BJ (cell line): ENCODE measurements at regions not wholly inside any gene's neighbourhood (a gene's known extent, or its start where the extent isn't known, plus 50 kb on each side); places are given as distances from the start of the nearest gene placed in this dataset.
A peak's percentile ranks its signal among the peaks of the same experiment; 100 is the strongest.
"Not testable (repeated sequence)": the region's sequence is repeated elsewhere in the genome, so short reads cannot be mapped to it uniquely, and the experiment has no call there.

ENCODE experiments used
- CTCF ChIA-PET: fragments of 350-600 bp; formaldehyde crosslinking; extraction: SDS; loops from one replicate; lab custom pipeline; 2021; ENCODE audit warnings: antibody characterized with exemption, inconsistent platforms; lab: Yijun Ruan, JAX
- POLR2A ChIA-PET: fragments of 300-600 bp; sonication (Branson Sonifier 250); formaldehyde crosslinking; extraction: SDS; loops from one replicate; lab custom pipeline; 2021; ENCODE audit warnings: antibody characterized with exemption; lab: Charles Lee
- DNase-seq: peaks from one replicate; pipeline ENCODE4 v3.0.0-alpha.2; 2011; ENCODE audit warnings: low read depth
- H3K27me3 ChIP-seq: 2 replicates; pipeline ENCODE4 v1.6.0; 2011; ENCODE audit warnings: low read length; ENCODE audit not compliant: control insufficient read depth, insufficient read depth
- H3K36me3 ChIP-seq: 2 replicates; pipeline ENCODE4 v1.5.1; 2011; ENCODE audit warnings: low read length; ENCODE audit not compliant: control insufficient read depth, insufficient read depth
- H3K4me3 ChIP-seq: 2 replicates; pipeline ENCODE4 v1.5.1; 2011; ENCODE audit warnings: low read depth, mild to moderate bottlenecking, control low read depth, low read length
- CTCF ChIP-seq: IDR thresholded peaks from 2 replicates; pipeline ENCODE4 v1.5.1; 2011; ENCODE audit warnings: low read depth, mild to moderate bottlenecking, control low read depth, inconsistent platforms, low read length, moderate library complexity; ENCODE audit not compliant: insufficient read depth

GRCh38 chr2:88930659-88931058 lies 239.2 kb downstream of the RPIA start:
- ChIA-PET CTCF (no interaction called here), POLR2A (no interaction called here)
- Histone ChIP-seq H3K4me3 (no peak overlapping the region), H3K36me3 (no peaks in the 10 kb centered on the region), H3K27me3 (no peaks in the 10 kb centered on the region)
- TF ChIP-seq CTCF, result no peak
- no peak for DNase-seq

- no peaks in the 10 kb centered on the region for H3K36me3 ChIP-seq
- ChIA-PET CTCF (interaction anchor here (0.9 to 1.7 kb wide), 2 partner anchors 14 to 52 kb away, joined by 3 to 5 read pairs; no protein-coding TSS in a partner anchor), POLR2A (no interaction called here)
- no peak overlapping the region for H3K4me3 ChIP-seq
- TF ChIP-seq CTCF, result no peak
- DNase-seq, result no peak
- no peaks in the 10 kb centered on the region for H3K27me3 ChIP-seq
Measured at GRCh38 chr2:88932686-88933085, 241.2 kb downstream of the RPIA start.

- ChIA-PET POLR2A (no interaction called here), CTCF (interaction anchor here (0.9 to 1.7 kb wide), 2 partner anchors 14 to 53 kb away, joined by 3 to 5 read pairs; no protein-coding TSS in a partner anchor)
Measured at GRCh38 chr2:88933091-88933490, 241.6 kb downstream of the RPIA start.

GRCh38 chr2:88933980-88934379 lies 242.5 kb downstream of the RPIA start:
- TF ChIP-seq CTCF, result no peak
- H3K36me3 ChIP-seq, result no peaks in the 10 kb centered on the region
- POLR2A ChIA-PET, result no interaction called here
- DNase-seq, result no peak
- CTCF ChIA-PET, result no interaction called here
- H3K27me3 ChIP-seq, result no peaks in the 10 kb centered on the region
- no peak overlapping the region for H3K4me3 ChIP-seq

More at GRCh38 chr2:88933091-88933490, 241.6 kb downstream of the RPIA start:
- Histone ChIP-seq H3K27me3 (no peaks in the 10 kb centered on the region), H3K36me3 (no peaks in the 10 kb centered on the region), H3K4me3 (no peak overlapping the region)
- DNase-seq, result no peak
- no peak for TF ChIP-seq CTCF

GRCh38 chr2:88941178-88941577 lies 249.7 kb downstream of the RPIA start:
- peak; percentile 38 for TF ChIP-seq CTCF
- H3K27me3 ChIP-seq, H3K36me3 ChIP-seq, DNase-seq, H3K4me3 ChIP-seq, POLR2A ChIA-PET: not testable (repeated sequence)
- CTCF ChIA-PET, result interaction anchor here (0.5 kb wide), 1 partner anchor 150 kb away, joined by 3 read pairs; no protein-coding TSS in a partner anchor
